SH-SY5Y (cell line): ENCODE measurements at regions not wholly inside any gene's neighbourhood (a gene's known extent, or its start where the extent isn't known, plus 50 kb on each side); places are given as distances from the start of the nearest gene placed in this dataset.

ENCODE experiments used
- GATA2 ChIP-seq: IDR thresholded peaks from 2 replicates; pipeline ENCODE4 v1.6.1; 2011; ENCODE audit warnings: mild to moderate bottlenecking, low read depth, low read length
- GATA3 ChIP-seq: IDR thresholded peaks from 2 replicates; pipeline ENCODE4 v1.6.1; 2011; ENCODE audit warnings: low read depth, mild to moderate bottlenecking, low read length, moderate library complexity

DNA sequence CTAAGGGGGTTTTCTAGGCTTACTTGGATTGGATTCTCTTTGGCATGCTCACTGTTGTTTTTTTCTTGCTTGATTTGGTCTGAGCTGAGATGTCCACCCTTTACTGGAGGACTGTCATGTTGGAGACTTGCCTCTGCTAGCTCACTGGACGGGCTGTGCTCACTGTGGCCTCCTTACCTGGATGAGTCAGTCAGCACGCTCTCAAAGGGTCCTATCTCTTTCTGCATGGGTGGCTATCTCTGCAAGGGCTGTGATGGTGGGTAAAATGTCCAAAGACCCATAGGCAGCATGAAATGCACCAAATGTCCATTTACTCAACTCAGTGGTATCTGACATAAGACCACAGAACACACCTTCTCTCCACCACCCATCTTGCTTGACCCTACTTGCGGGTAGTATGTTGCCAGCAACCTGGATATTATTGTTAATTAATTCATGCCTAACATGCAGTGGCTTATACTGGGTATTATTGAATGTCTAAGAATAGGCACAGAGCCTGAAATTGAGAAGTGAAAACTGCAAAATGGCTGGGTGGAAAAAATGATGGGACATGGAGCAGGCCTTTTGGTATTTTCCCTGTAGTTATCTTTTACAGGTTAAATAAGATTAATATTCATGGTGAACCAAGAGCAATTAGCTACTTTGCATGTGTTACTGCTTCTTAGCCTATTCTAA lies 68.9 kb upstream of the TLE1 start:
- TF ChIP-seq GATA2 (no peak), GATA3 (no peak)
